ENCODE measurements at regions not wholly inside any gene's neighbourhood (a gene's known extent, or its start where the extent isn't known, plus 50 kb on each side); places are given as distances from the start of the nearest gene placed in this dataset.

DNA sequence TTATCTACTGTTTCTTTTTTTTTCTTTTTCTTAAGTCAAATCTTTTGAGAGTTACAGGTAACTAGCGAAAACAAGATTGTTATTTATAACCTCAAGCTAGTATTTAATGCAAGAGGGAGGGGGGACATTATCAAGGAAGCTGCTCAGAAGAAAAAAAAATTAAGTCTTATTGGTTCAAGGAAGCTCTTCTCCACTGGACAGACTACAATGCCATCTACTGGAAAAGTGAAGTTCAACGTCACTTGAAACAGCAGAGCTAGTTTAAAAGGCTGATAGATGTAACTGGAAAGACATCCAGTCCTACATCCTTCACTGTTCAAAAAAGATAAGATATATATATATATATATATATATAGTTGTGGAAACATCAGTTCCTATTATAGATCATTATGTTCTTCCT lies 418.0 kb upstream of the PSMD7 start (continued):
- no peak for TF ChIP-seq ZMYM4 (CRISPR knock-in tag; IDR thresholded peaks at IDR 0.05)

DNA sequence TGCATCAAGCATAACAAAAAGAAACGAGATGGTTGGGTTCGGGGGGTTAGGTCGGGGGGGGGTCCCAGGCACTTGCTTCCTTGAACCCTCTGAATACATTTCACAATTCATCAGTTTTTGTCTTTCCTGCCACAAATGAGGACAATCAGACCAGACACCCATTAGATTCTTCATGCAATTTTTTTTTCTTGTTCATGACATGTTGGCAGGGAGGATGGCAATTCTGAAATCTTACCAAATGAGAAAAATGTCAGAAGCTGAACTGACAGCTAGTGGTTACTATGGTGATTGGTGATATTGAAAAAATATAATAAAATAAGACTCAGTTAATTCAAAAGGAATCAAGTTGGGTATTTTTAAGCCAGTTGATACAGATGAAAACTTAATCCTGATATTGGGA lies 419.5 kb upstream of the PSMD7 start:
- WGBS (ENCODE audit: low lambda C conversion rate), result 2% methylated on average over 3 of the region's 3 CpGs
- TF ChIP-seq, protein P1, sequence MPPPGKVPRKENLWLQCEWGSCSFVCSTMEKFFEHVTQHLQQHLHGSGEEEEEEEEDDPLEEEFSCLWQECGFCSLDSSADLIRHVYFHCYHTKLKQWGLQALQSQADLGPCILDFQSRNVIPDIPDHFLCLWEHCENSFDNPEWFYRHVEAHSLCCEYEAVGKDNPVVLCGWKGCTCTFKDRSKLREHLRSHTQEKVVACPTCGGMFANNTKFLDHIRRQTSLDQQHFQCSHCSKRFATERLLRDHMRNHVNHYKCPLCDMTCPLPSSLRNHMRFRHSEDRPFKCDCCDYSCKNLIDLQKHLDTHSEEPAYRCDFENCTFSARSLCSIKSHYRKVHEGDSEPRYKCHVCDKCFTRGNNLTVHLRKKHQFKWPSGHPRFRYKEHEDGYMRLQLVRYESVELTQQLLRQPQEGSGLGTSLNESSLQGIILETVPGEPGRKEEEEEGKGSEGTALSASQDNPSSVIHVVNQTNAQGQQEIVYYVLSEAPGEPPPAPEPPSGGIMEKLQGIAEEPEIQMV (CRISPR knock-in tag; IDR thresholded peaks at IDR 0.05; ENCODE audit: low read depth), result no peak
- TF ChIP-seq ZNF160 (CRISPR knock-in tag; IDR thresholded peaks at IDR 0.05), result no peak
- TF ChIP-seq ZNF605 (CRISPR knock-in tag; IDR thresholded peaks at IDR 0.05), result no peak
- no peak for TF ChIP-seq TCF7L2 (IDR thresholded peaks at IDR 0.05; ENCODE audit: low read depth, low read length)
- no peak overlapping the region for H3K9ac ChIP-seq (ENCODE audit: insufficient read depth, low read depth, low read length)
- in situ Hi-C loops (cut with HindIII; ENCODE audit: extremely low pct_ligation_motif_present, low pct_unique_long_range_greater_than_20kb) (loop anchor here (5.0 to 10.0 kb wide), 2 partner anchors 162 to 310 kb away; no protein-coding TSS in a partner anchor), intact Hi-C loops (cut with micrococcal nuclease; ENCODE audit: unreplicated experiment) (no loop called here)
- no peaks in the 10 kb centered on the region for H3K36me3 ChIP-seq (replicated peaks in 1 of 2; ENCODE audit: control insufficient read depth in 1 of 2, insufficient read depth in 2 of 2, low read length in 2 of 2)
- ChIA-PET POLR2A (no interaction called here), CTCF (ENCODE audit: low intra/inter-chr PET ratio, low total read pairs) (no interaction called here)
- H3K79me2 ChIP-seq (ENCODE audit: insufficient read depth, low read length), result no peaks in the 10 kb centered on the region
- H3K4me1 ChIP-seq (ENCODE audit: insufficient read depth, low read length), result no peaks in the 10 kb centered on the region
- H3K27ac ChIP-seq (ENCODE audit: extremely low read length, insufficient read depth, low read length), result no peak overlapping the region
- H3K9me3 ChIP-seq (ENCODE audit: low read length), result no peaks in the 10 kb centered on the region
- ATAC-seq (no peak), FAIRE-seq (no peak), DNase-seq (ENCODE audit: low spot score) (no peak)
- no TSS peak for BruUV-seq (replicated peaks)
- no peak overlapping the region for H2AFZ ChIP-seq (ENCODE audit: low read length)
- no peak overlapping the region for H3K4me2 ChIP-seq (ENCODE audit: low read depth, low read length)
- no peaks in the 10 kb centered on the region for H3K27me3 ChIP-seq (ENCODE audit: control insufficient read depth in 1 of 2, insufficient read depth in 2 of 2, low read length in 2 of 2)
- no peak overlapping the region for H3K4me3 ChIP-seq (replicated peaks in 1 of 3; ENCODE audit: insufficient read depth in 1 of 3, low read depth in 2 of 3, low read length in 3 of 3)
- H4K20me1 ChIP-seq (ENCODE audit: insufficient read depth, low read length), result no peaks in the 10 kb centered on the region

DNA sequence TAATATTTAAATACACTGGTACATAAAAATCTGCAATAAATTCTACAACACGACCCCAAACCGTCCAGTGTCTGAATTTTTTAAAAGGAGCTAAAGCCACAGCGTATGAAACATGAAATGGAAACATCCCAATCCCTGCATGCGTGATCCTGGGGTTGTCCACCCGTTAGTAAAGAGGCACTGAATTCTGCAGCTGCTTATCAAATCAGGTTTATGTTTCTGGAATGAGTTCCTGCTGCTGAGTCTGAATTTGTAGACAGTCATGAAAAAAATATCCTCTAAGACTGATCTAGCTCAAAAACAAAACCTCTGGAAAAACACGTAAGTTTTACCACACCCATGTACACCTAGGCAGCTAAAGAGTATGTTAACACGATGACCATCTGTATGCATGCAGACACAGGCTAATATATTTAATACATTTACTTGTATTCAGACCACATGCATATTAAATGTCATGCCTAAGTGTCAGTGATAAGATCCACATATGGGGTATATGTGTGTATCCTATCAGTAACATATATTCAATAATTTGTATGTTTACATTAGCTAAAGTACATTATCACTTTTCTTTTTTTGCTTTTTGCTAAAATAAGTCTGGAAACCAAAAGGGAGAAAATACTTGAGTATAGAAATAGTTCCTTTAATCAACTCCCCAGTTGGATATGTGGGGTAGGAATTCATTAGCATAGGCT lies 420.5 kb upstream of the PSMD7 start:
- Histone ChIP-seq H3K9ac (ENCODE audit: insufficient read depth, low read depth, low read length) (no peak overlapping the region), H4K20me1 (ENCODE audit: insufficient read depth, low read length) (no peaks in the 10 kb centered on the region), H3K27me3 (ENCODE audit: control insufficient read depth in 1 of 2, insufficient read depth in 2 of 2, low read length in 2 of 2) (no peaks in the 10 kb centered on the region), H3K4me3 (replicated peaks in 1 of 3; ENCODE audit: insufficient read depth in 1 of 3, low read depth in 2 of 3, low read length in 3 of 3) (no peak overlapping the region), H3K27ac (ENCODE audit: extremely low read length, insufficient read depth, low read length) (no peak overlapping the region), H3K4me2 (ENCODE audit: low read depth, low read length) (no peak overlapping the region), H2AFZ (ENCODE audit: low read length) (no peak overlapping the region), H3K4me1 (ENCODE audit: insufficient read depth, low read length) (no peaks in the 10 kb centered on the region), H3K36me3 (replicated peaks in 1 of 2; ENCODE audit: control insufficient read depth in 1 of 2, insufficient read depth in 2 of 2, low read length in 2 of 2) (no peaks in the 10 kb centered on the region), H3K9me3 (ENCODE audit: low read length) (no peaks in the 10 kb centered on the region), H3K79me2 (ENCODE audit: insufficient read depth, low read length) (no peaks in the 10 kb centered on the region)
- in situ Hi-C loops (cut with HindIII; ENCODE audit: extremely low pct_ligation_motif_present, low pct_unique_long_range_greater_than_20kb), result loop anchor here (5.0 to 10.0 kb wide), 2 partner anchors 161 to 309 kb away; no protein-coding TSS in a partner anchor
- POLR2A ChIA-PET, result no interaction called here
- no peak for ATAC-seq
- FAIRE-seq, result no peak
- BruUV-seq (replicated peaks), result no TSS peak
- no peak for DNase-seq (ENCODE audit: low spot score)
- CTCF ChIA-PET (ENCODE audit: low intra/inter-chr PET ratio, low total read pairs), result no interaction called here
- 2% methylated on average over 7 of the region's 7 CpGs for WGBS (ENCODE audit: low lambda C conversion rate)
- intact Hi-C loops (cut with micrococcal nuclease; ENCODE audit: unreplicated experiment), result no loop called here
- TF ChIP-seq ADNP (CRISPR knock-in tag; IDR thresholded peaks at IDR 0.05), result no peak
- TF ChIP-seq YEATS4 (CRISPR knock-in tag; IDR thresholded peaks at IDR 0.05; ENCODE audit: borderline replicate concordance), result no peak
- no peak for TF ChIP-seq THYN1 (CRISPR knock-in tag; IDR thresholded peaks at IDR 0.05; ENCODE audit: borderline replicate concordance, low read depth)
- no peak for TF ChIP-seq HCFC1 (IDR thresholded peaks at IDR 0.05; ENCODE audit: low read depth, low read length)
- no peak for TF ChIP-seq ZNF510 (CRISPR knock-in tag; IDR thresholded peaks at IDR 0.05; ENCODE audit: low read depth)
- no peak for TF ChIP-seq NR1H2 (CRISPR knock-in tag; IDR thresholded peaks at IDR 0.05; ENCODE audit: borderline replicate concordance, low read depth)
- TF ChIP-seq ZNF292 (CRISPR knock-in tag; IDR thresholded peaks at IDR 0.05; ENCODE audit: borderline replicate concordance, low read depth), result no peak
- TF ChIP-seq ZNF101 (CRISPR knock-in tag; IDR thresholded peaks at IDR 0.05; ENCODE audit: borderline replicate concordance, low read depth), result no peak
- no peak for TF ChIP-seq SOX6 (IDR thresholded peaks at IDR 0.05)
- TF ChIP-seq SOX6 (CRISPR knock-in tag; IDR thresholded peaks at IDR 0.05), result no peak
- TF ChIP-seq, protein P2, sequence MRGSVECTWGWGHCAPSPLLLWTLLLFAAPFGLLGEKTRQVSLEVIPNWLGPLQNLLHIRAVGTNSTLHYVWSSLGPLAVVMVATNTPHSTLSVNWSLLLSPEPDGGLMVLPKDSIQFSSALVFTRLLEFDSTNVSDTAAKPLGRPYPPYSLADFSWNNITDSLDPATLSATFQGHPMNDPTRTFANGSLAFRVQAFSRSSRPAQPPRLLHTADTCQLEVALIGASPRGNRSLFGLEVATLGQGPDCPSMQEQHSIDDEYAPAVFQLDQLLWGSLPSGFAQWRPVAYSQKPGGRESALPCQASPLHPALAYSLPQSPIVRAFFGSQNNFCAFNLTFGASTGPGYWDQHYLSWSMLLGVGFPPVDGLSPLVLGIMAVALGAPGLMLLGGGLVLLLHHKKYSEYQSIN (CRISPR knock-in tag; IDR thresholded peaks at IDR 0.05; ENCODE audit: borderline replicate concordance), result no peak

Data from HepG2 (cell line).